ENCODE measurements at regions not wholly inside any gene's neighbourhood (a gene's known extent, or its start where the extent isn't known, plus 50 kb on each side); places are given as distances from the start of the nearest gene placed in this dataset.
A peak's percentile ranks its signal among the peaks of the same experiment; 100 is the strongest.

DNA sequence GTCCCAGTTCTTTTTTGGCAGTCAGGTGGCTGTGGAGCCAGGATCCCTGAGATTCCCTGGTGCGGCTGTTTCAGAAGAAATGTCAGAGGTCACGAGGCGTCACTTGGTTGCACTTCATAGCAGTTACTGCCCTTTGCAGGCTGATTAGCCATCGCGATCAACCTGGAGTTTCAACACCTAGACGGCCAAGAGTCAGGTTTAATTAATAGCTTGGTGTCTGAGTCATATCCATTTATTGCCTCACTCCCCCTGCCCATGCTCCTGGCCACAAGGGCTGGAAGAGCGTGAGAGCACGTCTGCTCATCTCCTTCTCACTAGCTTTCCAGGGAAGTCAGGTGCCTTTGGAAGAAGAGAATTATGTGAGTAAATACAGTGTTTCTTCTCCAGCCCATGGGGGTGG is 552.3 kb downstream of the TSN start:
- DNase-seq (ENCODE audit: low read depth) = no peak

DNA sequence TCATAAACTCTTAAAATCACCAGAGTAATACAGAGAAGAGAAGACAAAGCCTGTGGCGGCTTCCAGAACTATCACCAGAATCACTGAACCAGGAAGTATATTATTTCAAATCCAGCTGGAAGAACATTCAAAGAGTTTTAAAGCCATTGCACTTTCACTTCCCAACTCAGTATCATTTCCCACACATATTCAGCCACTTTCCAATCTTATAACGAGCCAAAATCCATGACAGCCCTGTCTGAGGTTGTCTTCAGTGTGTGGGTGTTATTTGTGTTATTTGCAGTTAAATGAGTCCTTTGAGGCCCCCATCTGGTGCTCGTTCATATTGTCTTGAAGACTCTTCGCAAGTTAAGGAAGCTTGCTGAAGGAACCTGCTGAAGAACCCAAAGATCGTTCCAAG is 559.9 kb downstream of the TSN start:
- no peak for DNase-seq (ENCODE audit: low read depth)

DNA sequence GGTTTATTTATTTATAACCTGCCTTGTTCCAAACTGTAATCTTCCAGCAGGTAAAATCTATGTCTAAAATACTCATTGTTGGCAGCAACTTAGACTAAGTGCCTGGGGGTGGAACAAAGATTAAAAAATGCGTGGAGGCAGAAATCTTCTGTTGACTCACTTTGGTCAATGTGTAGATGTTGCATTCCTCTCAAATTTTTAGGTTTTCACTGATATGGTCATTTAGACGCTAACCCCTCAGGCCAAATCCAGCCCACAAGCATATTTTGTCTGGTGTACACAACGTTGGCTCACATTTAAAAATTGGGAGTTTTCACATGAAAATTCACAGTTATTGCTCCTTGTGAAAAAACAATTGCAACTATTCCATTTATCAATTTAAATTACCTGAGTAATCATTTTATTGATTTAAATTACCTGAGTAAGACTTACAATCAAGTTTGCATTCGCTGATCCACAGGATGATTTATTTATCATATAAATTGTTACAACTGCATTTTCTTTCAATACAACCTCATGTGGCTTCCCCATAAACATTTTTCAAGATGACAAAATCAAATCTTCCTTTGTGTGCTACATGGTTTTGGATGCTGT is 564.2 kb downstream of the TSN start:
- DNase-seq (ENCODE audit: low read depth) = peak; percentile 0

DNA sequence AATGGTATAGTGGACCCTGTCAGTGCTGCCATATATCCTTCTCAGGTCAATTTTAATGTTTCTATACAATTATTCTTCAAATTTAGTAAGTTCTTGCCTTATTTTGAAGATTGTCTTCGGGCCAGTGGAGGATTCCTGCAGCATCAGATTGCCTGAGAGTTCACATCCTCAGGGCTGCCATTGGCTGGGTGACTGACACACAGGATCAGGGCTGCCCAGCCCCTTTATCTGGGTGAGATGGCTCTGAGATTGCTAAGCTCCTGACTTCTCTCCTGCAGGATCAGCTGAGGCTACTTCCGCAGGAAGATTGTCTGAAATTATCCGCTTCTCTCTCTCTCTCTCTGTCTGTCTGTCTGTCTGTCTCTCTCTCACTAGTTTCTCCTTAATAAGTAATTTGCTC is 567.4 kb downstream of the TSN start:
- no peak for DNase-seq (ENCODE audit: low read depth)

DNA sequence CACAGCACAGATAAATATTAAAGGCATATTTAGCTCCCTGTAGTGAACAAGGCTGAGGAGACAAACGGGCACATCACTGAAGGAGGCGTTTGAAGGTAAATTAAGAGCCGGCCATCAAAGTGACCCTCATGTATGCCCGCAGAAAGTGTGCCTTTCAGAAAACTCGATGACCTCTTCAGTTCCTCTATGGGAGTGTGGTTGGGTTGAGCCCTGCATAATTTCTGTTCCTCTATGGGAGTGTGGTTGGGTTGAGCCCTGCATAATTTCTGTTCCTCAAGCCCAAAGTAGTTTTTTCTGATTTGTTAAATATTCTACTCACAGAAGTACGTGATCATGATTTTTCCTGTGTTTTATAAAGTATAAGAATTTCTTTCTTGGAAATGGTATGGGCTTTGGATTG is 568.5 kb downstream of the TSN start:
- DNase-seq (ENCODE audit: low read depth) = no peak

DNA sequence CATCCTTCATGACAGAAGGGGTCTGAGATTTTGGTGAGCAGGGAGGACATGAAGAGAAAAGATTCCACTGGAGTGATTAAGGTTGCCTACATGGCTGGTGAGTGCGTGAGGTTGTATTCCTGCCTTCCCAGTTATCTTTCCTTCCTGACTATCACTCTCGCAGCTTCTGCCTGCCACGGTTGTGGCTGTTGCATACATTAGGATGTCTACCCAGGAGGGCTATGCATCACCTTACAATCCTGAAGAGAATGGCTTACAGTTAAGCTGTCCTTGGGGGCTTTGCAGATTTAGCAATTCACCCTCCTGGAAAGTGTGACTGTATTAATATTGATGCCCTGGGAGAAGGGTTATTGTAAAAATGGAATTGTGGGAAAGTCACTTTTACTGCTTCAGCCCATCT is 571.0 kb downstream of the TSN start:
- DNase-seq (ENCODE audit: low read depth) = no peak

DNA sequence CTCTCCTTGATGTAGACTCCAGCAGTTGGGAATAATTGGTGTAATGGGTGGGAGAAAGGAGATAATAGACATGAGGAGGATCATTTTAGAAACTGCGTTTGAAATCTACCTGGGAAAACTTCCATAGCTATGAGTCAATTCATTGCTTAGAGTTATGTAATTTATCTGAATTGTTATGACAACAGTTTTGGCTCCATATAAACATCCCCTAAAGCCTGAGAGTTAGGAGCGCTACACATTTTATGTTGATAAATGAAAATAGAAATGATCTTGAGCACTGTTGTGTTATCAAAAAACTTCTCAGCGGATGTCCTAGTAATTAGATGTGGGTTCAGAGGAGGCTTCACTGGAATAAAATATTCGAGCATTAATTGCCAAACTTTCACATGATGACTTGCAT is 573.4 kb downstream of the TSN start:
- no peak for DNase-seq (ENCODE audit: low read depth)

DNA sequence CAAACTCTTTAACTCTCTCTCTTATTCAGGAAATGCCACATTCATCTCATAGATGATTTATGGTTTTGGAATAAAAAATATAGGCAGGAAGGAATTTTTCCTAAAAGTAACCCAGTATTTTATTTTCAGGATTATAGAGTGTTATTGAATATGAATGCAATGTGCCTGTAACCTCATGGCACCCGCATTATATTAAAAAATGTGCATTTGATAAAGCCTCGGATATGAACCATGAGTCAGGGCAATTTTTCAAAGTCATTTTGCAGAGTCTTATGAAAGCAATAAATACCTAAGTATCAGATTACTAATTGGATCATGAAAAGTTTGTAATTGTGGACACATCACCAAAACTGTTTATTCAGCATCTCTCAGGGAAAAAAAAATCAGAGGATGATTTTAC is 573.8 kb downstream of the TSN start:
- DNase-seq (ENCODE audit: low read depth) = no peak

DNA sequence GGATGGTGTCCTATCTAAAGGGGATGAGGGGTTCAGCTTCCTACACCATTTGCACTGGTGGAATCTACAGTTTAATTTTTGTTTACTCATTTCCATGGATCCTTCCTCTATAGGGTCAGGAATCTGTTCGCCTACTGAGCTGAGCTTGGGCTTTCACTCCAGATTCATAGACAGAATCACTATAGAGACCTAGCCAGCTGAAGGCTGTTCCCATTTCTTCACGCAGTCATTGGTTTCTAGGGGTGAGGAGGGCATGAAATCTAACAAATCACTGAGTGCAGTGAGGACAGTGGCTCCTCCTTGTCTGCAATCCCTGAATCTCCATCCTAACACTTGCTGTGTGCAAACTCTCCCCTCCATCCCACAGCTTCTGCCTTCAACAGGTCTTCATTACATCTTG is 578.5 kb downstream of the TSN start:
- DNase-seq (ENCODE audit: low read depth) = no peak

DNA sequence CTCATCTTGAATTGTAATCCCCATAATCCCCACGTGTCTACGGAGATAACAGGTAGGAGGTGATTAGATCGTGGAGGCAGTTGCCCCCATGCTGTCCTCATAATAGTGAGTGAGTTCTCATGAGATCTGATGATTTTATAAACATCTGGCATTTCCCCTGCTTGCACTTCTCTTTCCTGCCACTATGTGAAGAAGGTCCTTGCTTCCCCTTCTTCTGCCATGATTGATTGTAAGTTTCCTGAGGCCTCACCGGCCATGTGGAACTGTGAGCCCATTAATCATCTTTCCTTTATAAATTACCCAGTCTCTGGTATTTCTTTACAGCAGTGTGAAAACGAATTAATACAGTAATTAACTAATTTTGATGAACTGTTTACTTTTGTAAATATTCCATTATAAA is 582.5 kb downstream of the TSN start:
- no peak for DNase-seq (ENCODE audit: low read depth)

DNA sequence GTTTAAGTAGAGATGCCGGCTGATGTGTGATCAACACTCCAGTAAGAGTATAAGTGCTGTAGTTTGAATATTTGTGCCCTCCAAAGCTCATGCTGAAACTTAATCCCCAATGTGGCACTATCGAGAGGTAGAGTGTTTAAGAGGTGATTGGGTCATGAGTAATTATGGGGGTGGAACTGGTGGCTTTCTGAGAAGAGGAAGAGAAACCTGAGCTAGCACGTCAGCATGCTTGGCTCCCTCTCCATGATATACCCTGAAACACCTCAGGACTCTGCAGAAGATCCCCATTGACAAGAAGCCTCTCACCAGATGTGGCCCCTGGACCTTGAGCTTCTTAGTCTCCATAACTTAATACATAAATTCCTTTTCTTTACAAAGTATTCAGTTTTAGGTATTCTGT is 584.8 kb downstream of the TSN start:
- DNase-seq (ENCODE audit: low read depth) = no peak

DNA sequence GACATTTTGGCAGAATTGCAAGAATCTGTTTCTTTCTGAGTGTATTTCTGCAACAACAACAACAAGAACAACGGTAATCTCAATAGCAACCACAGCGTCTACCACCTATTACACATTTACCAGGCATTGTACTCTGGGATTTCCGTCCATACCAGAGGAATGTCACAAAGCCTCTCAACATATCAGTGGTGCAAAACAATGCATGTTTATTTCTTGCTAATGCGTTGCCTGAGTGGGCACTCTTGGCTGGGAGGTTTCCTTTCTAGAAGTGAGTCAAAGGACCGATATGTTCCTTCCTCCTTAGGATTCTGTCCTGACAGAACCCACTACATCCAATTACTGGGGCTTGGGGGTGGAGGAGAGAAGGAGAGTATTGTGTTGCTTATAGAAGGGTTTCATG is 585.6 kb downstream of the TSN start:
- no peak for DNase-seq (ENCODE audit: low read depth)

DNA sequence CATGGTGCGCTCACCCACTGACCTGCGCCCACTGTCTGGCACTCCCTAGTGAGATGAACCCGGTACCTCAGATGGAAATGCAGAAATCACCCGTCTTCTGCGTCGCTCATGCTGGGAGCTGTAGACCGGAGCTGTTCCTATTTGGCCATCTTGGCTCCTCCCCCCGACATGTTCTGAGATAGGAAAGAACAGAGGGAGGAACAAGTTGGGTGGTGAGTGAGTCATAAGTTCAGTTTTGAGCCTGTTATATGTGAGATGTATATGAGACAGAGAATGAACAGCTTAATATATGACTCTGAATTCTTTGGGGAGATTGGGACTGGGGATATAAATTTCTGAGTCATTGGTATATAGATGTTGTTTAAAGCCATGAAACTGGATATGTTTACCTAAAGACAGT is 596.7 kb downstream of the TSN start:
- peak; percentile 4 for DNase-seq (ENCODE audit: low read depth)

DNA sequence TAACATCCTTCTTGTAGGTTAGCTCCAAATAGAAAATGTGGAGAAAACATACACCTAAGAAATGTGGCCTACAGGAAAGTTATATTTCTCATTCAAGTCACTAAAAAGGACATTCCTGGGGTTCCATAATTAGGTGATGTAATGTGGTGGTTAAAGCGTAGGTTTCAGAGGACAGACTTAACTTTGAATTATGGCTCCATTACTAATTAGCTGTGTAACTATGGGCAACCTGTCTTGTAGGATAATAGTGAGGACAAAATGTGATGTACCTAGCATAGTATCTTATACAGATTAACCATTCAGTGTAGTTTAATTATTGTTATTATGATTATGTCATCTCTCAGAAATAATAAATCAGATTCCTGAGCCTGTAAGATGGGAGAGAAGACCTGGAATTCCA is 602.5 kb downstream of the TSN start:
- DNase-seq (ENCODE audit: low read depth) = no peak

DNA sequence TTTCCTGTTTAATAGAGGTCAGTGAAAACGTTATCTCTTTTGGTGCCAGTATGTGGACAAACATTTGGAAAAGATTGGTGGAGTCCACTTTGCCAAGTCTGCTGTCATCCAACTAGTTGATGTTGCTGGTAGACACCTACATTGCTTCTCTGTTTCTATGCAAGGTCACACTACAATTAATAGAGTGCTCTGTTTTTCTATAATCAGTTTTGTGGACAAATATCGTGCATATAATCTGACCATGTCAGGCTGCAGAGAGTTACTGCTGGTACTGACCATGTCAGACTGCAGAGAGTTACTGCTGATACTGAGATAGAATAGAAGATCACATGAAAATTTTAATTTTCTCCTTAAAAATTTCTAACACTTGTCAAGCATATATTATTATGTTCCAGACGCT is 603.3 kb downstream of the TSN start:
- DNase-seq (ENCODE audit: low read depth) = no peak

DNA sequence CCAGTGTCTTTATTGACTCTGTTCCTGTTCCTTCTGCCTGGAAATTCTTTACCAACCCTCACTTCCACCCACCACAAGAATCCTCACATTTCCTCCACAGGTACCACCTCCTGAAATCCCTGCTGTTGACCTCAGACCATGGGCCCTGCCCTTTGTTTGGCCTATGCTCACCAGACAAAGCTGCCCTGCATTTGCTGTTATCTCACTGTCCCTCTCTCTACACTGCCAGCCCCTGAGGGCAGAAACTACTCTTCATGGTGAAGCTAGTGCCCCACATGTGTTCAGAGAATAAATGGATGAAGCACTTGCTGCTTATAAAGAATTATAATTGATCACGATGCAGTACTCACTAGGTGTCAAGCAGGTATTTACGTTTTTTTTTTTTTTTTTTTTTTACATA is 608.4 kb downstream of the TSN start:
- DNase-seq (ENCODE audit: low read depth) = no peak

DNA sequence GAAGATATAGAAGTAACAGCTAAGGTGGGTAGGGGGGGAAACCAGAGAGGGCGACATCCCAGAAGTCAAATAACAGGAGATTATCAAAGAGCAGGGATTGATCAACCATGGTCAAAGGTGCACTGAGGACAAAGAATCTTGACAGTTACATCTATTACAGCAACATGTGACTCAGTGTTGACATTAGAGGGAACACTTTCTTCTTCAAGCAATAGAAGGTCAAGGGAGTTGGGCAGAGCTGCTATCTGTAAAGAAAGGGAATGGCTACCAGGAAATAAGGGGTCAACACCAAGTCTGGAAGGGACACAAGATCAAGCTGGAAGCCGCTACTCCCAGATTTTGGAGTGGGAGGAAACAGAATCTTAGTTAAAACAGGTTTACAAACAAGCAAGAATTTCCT is 611.0 kb downstream of the TSN start:
- DNase-seq (ENCODE audit: low read depth) = no peak

DNA sequence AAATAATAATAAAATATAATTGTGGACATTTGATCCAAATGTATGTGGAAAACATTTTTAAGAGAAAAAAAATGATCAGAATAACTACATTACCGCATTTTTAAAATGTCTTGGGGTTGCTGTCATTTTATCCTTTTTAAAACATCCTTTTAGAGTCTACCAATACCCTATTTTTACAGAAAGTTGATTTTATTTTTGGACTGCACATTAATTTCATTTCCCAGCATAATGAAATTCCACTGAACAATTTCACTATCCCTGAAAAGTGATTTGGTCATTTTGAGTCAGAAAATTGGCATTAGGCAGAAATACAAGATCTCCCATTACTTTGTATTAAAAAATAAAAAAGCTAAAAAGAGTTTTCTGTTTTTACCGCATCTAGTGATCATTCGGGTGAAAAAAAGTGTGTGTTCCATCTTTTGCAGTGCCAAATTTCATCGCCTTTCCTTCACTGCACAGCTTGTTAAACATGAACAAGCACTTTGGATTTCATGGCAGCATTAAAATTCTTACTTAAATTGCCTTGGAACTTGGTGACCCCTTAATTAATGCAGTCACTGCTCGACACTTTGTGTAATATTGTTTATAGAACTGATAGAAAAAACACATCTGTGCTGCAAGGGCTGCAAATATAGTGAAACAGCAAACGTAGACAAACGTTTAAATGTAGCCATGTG is 611.7 kb downstream of the TSN start:
- DNase-seq (ENCODE audit: low read depth) = no peak

DNA sequence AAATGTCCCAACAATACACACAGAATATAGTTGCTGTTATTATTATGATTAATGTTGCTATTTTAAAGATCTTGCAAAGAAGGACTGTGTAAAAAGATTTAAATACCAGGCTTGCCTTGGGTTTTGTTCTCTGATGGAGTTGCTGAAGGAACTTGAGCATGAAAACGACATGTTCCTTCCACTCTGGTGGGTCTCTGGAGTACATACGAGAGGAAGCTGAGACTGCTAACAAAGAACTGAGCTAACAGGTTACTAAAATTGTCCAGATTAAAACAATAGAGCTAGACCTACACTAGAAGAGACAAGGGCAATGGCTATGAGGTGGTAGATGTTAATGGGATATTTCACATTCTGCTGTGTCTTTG is 612.2 kb downstream of the TSN start:
- no peak for DNase-seq (ENCODE audit: low read depth)

DNA sequence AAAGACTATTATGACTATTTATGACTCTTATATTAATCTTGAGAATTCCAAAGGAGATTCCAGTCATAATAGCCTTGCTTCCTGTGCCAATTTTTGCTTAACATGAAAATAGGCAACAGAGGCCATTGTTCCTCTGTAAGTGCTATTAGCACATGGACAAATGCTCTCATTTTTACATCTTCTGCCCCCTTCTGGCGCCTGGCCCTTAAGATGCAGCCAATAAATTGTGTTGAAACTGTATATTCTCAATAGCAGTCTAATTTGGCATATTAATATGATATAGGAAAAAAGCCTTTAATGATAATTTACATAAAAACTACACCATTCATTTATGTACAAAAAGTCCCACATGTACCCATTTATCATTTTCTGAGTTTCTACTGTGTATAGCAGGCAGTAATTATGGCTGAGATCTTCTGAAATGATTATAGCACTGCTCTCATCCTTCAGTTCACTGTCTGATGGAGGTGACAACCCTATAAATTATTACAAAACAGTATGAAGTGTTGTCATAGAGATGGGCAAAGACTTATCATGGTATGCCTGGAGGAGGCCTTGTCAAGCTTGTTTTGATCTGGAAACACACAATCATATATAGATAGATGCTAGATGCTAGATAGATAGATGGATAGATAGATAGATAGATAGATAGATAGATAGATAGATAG is 613.3 kb downstream of the TSN start:
- no peak for DNase-seq (ENCODE audit: low read depth)

DNA sequence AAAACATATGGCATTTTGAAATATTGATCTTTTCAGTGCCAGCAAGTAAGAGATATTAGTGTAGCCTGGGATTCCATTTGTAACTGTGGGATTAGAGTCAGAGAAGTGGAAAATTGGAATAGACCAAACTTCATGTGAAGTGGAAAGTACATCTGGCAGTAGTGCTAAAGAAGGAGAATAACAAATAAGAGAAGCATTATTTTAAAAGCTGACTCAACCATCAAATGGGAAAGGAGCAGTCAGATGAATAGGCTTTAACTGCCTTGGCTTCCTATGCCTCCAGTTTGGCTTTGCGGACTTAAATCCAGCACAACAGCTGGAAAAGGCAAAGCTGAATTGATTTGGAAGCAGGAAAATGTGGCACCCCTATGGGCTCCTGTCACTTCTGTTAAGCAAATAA is 623.1 kb downstream of the TSN start:
- no peak for DNase-seq (ENCODE audit: low read depth)

DNA sequence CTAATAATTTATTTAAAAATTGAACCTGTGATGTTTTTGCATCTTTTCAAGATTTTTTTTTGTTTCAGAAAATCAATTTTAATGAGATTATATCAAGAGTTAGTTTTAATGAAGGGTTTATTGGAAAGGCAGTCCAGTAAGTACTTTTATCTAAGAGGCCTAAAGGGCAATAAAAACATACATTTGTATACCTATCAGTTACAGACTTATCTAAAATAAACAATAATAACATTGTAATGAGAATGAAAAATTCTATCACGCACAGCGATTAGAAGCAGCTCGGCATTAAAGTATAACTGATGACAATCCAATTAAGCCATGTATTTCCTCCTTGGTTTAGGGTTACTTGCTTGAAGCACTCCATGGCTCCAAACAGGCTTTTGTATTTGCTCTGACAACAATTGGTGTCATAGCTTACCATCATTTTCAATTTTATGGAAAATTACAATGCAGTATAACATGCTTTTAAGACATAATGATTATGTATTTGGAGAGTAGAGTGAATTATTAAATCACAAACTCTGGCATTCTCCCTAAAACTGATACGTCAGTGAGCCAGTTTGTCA is 629.4 kb downstream of the TSN start:
- DNase-seq (ENCODE audit: low read depth) = no peak

DNA sequence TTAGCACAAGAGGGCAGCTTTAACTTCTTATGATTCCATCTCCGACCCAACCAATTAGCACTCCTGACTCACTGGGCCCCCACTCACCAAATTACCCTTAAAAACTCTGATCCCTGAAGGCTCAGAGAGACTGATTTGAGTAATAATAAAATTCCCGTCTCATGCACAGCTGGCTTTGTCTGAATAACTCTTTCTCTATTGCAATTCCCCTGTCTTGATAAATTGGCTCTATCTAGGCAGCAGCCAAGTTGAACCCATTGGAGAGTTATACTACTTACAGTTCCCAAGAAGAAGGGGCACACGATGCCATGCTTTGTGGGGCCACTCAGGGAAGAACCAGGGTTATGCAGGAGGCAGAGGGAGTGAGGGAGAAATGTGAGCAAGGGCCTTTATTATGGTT is 632.8 kb downstream of the TSN start:
- no peak for DNase-seq (ENCODE audit: low read depth)

Measured in M059J (cell line).